ENCODE measurements at regions not wholly inside any gene's neighbourhood (a gene's known extent, or its start where the extent isn't known, plus 50 kb on each side); places are given as distances from the start of the nearest gene placed in this dataset.

GRCh38 chr21:17976139-17976538, 157.0 kb upstream of the C21orf91 start:
- Histone ChIP-seq H3K27me3 (ENCODE audit: insufficient read depth, low read length, poor library complexity, severe bottlenecking) (no peaks in the 10 kb centered on the region), H3K79me2 (ENCODE audit: insufficient read depth, low read length) (no peaks in the 10 kb centered on the region), H3K9me2 (replicated peaks; ENCODE audit: low read depth, low read length) (no peaks in the 10 kb centered on the region), H3K4me2 (ENCODE audit: low read depth, low read length, poor library complexity, severe bottlenecking) (no peak overlapping the region), H2AFZ (ENCODE audit: low read length) (no peak overlapping the region), H3K4me1 (ENCODE audit: insufficient read depth, low read length, poor library complexity, severe bottlenecking) (no peaks in the 10 kb centered on the region), H3K9ac (ENCODE audit: low read depth, low read length, poor library complexity, severe bottlenecking) (no peak overlapping the region), H3K36me3 (ENCODE audit: insufficient read depth, low read length) (no peaks in the 10 kb centered on the region), H3K9me3 (ENCODE audit: insufficient read depth, low read depth, low read length) (no peaks in the 10 kb centered on the region), H3F3A (ENCODE audit: low read depth) (no peaks in the 10 kb centered on the region), H3K4me3 (ENCODE audit: low read length, poor library complexity, severe bottlenecking) (no peak overlapping the region), H4K20me1 (ENCODE audit: insufficient read depth, low read length, poor library complexity, severe bottlenecking) (no peaks in the 10 kb centered on the region)
- no peak for TF ChIP-seq EZH2phosphoT487 (IDR thresholded peaks at IDR 0.05; ENCODE audit: borderline replicate concordance)
- TF ChIP-seq, protein P1, sequence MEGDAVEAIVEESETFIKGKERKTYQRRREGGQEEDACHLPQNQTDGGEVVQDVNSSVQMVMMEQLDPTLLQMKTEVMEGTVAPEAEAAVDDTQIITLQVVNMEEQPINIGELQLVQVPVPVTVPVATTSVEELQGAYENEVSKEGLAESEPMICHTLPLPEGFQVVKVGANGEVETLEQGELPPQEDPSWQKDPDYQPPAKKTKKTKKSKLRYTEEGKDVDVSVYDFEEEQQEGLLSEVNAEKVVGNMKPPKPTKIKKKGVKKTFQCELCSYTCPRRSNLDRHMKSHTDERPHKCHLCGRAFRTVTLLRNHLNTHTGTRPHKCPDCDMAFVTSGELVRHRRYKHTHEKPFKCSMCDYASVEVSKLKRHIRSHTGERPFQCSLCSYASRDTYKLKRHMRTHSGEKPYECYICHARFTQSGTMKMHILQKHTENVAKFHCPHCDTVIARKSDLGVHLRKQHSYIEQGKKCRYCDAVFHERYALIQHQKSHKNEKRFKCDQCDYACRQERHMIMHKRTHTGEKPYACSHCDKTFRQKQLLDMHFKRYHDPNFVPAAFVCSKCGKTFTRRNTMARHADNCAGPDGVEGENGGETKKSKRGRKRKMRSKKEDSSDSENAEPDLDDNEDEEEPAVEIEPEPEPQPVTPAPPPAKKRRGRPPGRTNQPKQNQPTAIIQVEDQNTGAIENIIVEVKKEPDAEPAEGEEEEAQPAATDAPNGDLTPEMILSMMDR (conservative IDR thresholded peaks at IDR 0.05; ENCODE audit: low read length): no peak

DNA sequence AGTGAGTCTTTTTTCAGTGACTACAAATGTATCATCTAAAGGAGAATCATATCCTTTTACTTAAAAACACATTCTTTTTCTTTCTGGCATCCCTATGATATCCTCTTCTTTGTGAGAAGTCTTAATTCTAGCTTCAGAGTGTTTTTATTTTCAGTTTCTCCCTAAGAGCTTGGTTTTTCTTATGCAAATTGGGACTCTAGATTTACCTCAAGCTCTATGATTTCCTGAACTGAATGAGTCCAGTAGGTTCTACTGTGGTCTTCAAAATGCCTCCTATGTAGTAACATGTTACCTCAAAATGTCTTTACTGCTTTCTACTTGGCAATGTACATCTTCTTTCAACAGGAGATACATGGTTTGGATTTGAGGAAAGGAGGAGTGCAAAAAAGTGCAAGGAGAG, 148.2 kb upstream of the C21orf91 start:
- H2AFZ ChIP-seq (ENCODE audit: low read length): no peak overlapping the region
- H3K27me3 ChIP-seq (ENCODE audit: insufficient read depth, low read length, poor library complexity, severe bottlenecking): no peaks in the 10 kb centered on the region
- no peaks in the 10 kb centered on the region for H3K9me2 ChIP-seq (replicated peaks; ENCODE audit: low read depth, low read length)
- no peak for TF ChIP-seq EZH2phosphoT487 (IDR thresholded peaks at IDR 0.05; ENCODE audit: borderline replicate concordance)
- no peaks in the 10 kb centered on the region for H3K9me3 ChIP-seq (ENCODE audit: insufficient read depth, low read depth, low read length)
- no peak overlapping the region for H3K9ac ChIP-seq (ENCODE audit: low read depth, low read length, poor library complexity, severe bottlenecking)
- no peaks in the 10 kb centered on the region for H3K4me1 ChIP-seq (ENCODE audit: insufficient read depth, low read length, poor library complexity, severe bottlenecking)
- no peak overlapping the region for H3K4me3 ChIP-seq (ENCODE audit: low read length, poor library complexity, severe bottlenecking)
- H4K20me1 ChIP-seq (ENCODE audit: insufficient read depth, low read length, poor library complexity, severe bottlenecking): no peaks in the 10 kb centered on the region
- H3K4me2 ChIP-seq (ENCODE audit: low read depth, low read length, poor library complexity, severe bottlenecking): no peak overlapping the region
- H3K36me3 ChIP-seq (ENCODE audit: insufficient read depth, low read length): no peaks in the 10 kb centered on the region
- no peaks in the 10 kb centered on the region for H3K79me2 ChIP-seq (ENCODE audit: insufficient read depth, low read length)
- H3F3A ChIP-seq (ENCODE audit: low read depth): no peaks in the 10 kb centered on the region

- Histone ChIP-seq H3K9ac (ENCODE audit: low read depth, low read length, poor library complexity, severe bottlenecking) (no peak overlapping the region), H3K27me3 (ENCODE audit: insufficient read depth, low read length, poor library complexity, severe bottlenecking) (no peaks in the 10 kb centered on the region), H3K9me2 (replicated peaks; ENCODE audit: low read depth, low read length) (no peaks in the 10 kb centered on the region), H3K4me1 (ENCODE audit: insufficient read depth, low read length, poor library complexity, severe bottlenecking) (no peaks in the 10 kb centered on the region), H3K4me2 (ENCODE audit: low read depth, low read length, poor library complexity, severe bottlenecking) (no peak overlapping the region), H3K4me3 (ENCODE audit: low read length, poor library complexity, severe bottlenecking) (no peak overlapping the region), H3K36me3 (ENCODE audit: insufficient read depth, low read length) (no peaks in the 10 kb centered on the region), H3F3A (ENCODE audit: low read depth) (no peaks in the 10 kb centered on the region), H3K79me2 (ENCODE audit: insufficient read depth, low read length) (no peaks in the 10 kb centered on the region), H2AFZ (ENCODE audit: low read length) (no peak overlapping the region), H3K9me3 (ENCODE audit: insufficient read depth, low read depth, low read length) (no peaks in the 10 kb centered on the region), H4K20me1 (ENCODE audit: insufficient read depth, low read length, poor library complexity, severe bottlenecking) (no peaks in the 10 kb centered on the region)
- TF ChIP-seq, protein P1 (conservative IDR thresholded peaks at IDR 0.05; ENCODE audit: low read length): no peak
Observed at GRCh38 chr21:17964716-17965115, 145.6 kb upstream of the C21orf91 start.

DNA sequence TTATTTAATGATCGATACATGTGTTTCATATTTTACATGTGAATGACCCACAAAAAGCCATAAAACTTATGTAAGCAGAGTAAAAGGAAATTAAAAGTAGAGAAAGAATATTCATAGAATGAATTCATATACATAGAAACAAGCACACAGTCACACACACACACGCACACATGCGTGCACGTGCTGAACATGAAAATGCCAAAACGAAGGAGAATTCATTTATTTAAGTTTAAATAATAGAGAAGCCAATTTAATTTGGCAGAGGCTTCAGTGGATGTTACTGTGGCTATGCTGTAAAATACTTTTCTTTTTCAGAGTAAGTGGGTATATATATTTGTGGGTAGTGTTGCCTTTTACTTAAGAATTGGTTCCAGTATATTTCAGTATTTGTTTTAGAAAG, 145.0 kb upstream of the C21orf91 start:
- H3K9me2 ChIP-seq (replicated peaks; ENCODE audit: low read depth, low read length): no peaks in the 10 kb centered on the region
- H3K9me3 ChIP-seq (ENCODE audit: insufficient read depth, low read depth, low read length): no peaks in the 10 kb centered on the region
- no peaks in the 10 kb centered on the region for H3K36me3 ChIP-seq (ENCODE audit: insufficient read depth, low read length)
- H3K4me1 ChIP-seq (ENCODE audit: insufficient read depth, low read length, poor library complexity, severe bottlenecking): no peaks in the 10 kb centered on the region
- no peaks in the 10 kb centered on the region for H3K79me2 ChIP-seq (ENCODE audit: insufficient read depth, low read length)
- no peaks in the 10 kb centered on the region for H3F3A ChIP-seq (ENCODE audit: low read depth)
- no peak overlapping the region for H2AFZ ChIP-seq (ENCODE audit: low read length)
- no peak overlapping the region for H3K4me2 ChIP-seq (ENCODE audit: low read depth, low read length, poor library complexity, severe bottlenecking)
- H3K4me3 ChIP-seq (ENCODE audit: low read length, poor library complexity, severe bottlenecking): no peak overlapping the region
- no peaks in the 10 kb centered on the region for H4K20me1 ChIP-seq (ENCODE audit: insufficient read depth, low read length, poor library complexity, severe bottlenecking)
- no peaks in the 10 kb centered on the region for H3K27me3 ChIP-seq (ENCODE audit: insufficient read depth, low read length, poor library complexity, severe bottlenecking)
- no peak overlapping the region for H3K9ac ChIP-seq (ENCODE audit: low read depth, low read length, poor library complexity, severe bottlenecking)
- TF ChIP-seq, protein P1 (conservative IDR thresholded peaks at IDR 0.05; ENCODE audit: low read length): no peak
- TF ChIP-seq EZH2phosphoT487 (IDR thresholded peaks at IDR 0.05; ENCODE audit: borderline replicate concordance): no peak

Data from Loucy (cell line).